ENCODE measurements at regions not wholly inside any gene's neighbourhood (a gene's known extent, or its start where the extent isn't known, plus 50 kb on each side); places are given as distances from the start of the nearest gene placed in this dataset.

GRCh38 chr1:157238585-157238984 lies 100.4 kb upstream of the ETV3 start:
- POLR2A ChIA-PET = no interaction called here
- H3K4me3 Mint-ChIP-seq = no peak overlapping the region
- H3K9me3 Mint-ChIP-seq = peaks cover 2% of the 10 kb centered on the region; the same call in 1 of the 2 replicates
- H3K4me1 Mint-ChIP-seq = peaks cover 72% of the 10 kb centered on the region
- CTCF ChIA-PET = no interaction called here
- TF ChIP-seq SP1 (CRISPR knock-in tag; conservative IDR thresholded peaks at IDR 0.05) (no peak), CREM (CRISPR knock-in tag; IDR thresholded peaks at IDR 0.05) (no peak), NR1H2 (CRISPR knock-in tag; IDR thresholded peaks at IDR 0.05) (no peak), GTF2I (CRISPR knock-in tag; conservative IDR thresholded peaks at IDR 0.05) (no peak), ZMAT4 (CRISPR knock-in tag; IDR thresholded peaks at IDR 0.05) (no peak), ZBTB21 (CRISPR knock-in tag; IDR thresholded peaks at IDR 0.05; ENCODE audit: borderline replicate concordance) (no peak), STAT6 (CRISPR knock-in tag; conservative IDR thresholded peaks at IDR 0.05; ENCODE audit: low read depth) (no peak), EMX1 (CRISPR knock-in tag; IDR thresholded peaks at IDR 0.05) (no peak), IRF1 (CRISPR knock-in tag; IDR thresholded peaks at IDR 0.05) (no peak), ELF4 (CRISPR knock-in tag; IDR thresholded peaks at IDR 0.05; ENCODE audit: low read depth) (no peak), GRHL2 (CRISPR knock-in tag; IDR thresholded peaks at IDR 0.05; ENCODE audit: insufficient replicate concordance, severe bottlenecking) (no peak), CREB1 (CRISPR knock-in tag; IDR thresholded peaks at IDR 0.05) (no peak), GABPB1 (CRISPR knock-in tag; IDR thresholded peaks at IDR 0.05) (no peak)
- TF ChIP-seq, protein P1, sequence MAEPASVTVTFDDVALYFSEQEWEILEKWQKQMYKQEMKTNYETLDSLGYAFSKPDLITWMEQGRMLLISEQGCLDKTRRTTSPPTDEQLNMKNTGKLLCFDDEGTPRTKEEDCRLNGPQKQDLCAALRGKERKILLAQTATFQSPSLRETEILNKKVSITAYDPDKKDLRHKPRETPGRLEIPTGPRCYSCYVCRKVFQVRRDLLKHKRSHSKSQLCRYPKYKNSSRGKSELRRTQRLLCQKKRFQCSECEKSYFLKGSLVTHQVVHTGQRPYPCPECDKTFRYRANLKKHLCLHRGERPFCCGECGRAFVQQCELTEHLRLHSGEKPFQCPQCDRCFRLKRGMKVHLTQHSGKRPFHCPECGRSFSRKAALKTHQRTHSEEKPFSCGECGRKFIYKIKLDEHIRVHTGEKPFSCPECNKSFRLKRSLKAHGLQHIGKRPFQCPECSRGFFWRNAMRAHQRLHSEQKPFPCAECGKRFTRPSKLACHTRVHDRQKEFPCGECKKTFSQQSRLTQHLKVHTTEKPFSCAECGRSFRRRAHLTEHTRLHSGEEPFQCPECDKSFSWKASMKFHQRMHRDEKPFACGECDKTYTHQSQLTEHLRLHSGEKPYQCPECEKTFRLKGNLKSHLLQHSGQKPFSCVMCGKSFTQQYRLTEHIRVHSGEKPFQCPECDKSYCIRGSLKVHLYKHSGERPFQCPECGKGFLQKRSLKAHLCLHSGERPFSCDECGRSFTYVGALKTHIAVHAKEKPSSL (CRISPR knock-in tag; conservative IDR thresholded peaks at IDR 0.05) = no peak
- TF ChIP-seq, protein P2, sequence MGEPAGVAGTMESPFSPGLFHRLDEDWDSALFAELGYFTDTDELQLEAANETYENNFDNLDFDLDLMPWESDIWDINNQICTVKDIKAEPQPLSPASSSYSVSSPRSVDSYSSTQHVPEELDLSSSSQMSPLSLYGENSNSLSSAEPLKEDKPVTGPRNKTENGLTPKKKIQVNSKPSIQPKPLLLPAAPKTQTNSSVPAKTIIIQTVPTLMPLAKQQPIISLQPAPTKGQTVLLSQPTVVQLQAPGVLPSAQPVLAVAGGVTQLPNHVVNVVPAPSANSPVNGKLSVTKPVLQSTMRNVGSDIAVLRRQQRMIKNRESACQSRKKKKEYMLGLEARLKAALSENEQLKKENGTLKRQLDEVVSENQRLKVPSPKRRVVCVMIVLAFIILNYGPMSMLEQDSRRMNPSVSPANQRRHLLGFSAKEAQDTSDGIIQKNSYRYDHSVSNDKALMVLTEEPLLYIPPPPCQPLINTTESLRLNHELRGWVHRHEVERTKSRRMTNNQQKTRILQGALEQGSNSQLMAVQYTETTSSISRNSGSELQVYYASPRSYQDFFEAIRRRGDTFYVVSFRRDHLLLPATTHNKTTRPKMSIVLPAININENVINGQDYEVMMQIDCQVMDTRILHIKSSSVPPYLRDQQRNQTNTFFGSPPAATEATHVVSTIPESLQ (CRISPR knock-in tag; IDR thresholded peaks at IDR 0.05) = no peak
- TF ChIP-seq, protein P3, sequence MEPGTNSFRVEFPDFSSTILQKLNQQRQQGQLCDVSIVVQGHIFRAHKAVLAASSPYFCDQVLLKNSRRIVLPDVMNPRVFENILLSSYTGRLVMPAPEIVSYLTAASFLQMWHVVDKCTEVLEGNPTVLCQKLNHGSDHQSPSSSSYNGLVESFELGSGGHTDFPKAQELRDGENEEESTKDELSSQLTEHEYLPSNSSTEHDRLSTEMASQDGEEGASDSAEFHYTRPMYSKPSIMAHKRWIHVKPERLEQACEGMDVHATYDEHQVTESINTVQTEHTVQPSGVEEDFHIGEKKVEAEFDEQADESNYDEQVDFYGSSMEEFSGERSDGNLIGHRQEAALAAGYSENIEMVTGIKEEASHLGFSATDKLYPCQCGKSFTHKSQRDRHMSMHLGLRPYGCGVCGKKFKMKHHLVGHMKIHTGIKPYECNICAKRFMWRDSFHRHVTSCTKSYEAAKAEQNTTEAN (CRISPR knock-in tag; IDR thresholded peaks at IDR 0.05) = no peak
- TF ChIP-seq, protein P4, sequence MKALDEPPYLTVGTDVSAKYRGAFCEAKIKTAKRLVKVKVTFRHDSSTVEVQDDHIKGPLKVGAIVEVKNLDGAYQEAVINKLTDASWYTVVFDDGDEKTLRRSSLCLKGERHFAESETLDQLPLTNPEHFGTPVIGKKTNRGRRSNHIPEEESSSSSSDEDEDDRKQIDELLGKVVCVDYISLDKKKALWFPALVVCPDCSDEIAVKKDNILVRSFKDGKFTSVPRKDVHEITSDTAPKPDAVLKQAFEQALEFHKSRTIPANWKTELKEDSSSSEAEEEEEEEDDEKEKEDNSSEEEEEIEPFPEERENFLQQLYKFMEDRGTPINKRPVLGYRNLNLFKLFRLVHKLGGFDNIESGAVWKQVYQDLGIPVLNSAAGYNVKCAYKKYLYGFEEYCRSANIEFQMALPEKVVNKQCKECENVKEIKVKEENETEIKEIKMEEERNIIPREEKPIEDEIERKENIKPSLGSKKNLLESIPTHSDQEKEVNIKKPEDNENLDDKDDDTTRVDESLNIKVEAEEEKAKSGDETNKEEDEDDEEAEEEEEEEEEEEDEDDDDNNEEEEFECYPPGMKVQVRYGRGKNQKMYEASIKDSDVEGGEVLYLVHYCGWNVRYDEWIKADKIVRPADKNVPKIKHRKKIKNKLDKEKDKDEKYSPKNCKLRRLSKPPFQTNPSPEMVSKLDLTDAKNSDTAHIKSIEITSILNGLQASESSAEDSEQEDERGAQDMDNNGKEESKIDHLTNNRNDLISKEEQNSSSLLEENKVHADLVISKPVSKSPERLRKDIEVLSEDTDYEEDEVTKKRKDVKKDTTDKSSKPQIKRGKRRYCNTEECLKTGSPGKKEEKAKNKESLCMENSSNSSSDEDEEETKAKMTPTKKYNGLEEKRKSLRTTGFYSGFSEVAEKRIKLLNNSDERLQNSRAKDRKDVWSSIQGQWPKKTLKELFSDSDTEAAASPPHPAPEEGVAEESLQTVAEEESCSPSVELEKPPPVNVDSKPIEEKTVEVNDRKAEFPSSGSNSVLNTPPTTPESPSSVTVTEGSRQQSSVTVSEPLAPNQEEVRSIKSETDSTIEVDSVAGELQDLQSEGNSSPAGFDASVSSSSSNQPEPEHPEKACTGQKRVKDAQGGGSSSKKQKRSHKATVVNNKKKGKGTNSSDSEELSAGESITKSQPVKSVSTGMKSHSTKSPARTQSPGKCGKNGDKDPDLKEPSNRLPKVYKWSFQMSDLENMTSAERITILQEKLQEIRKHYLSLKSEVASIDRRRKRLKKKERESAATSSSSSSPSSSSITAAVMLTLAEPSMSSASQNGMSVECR (CRISPR knock-in tag; IDR thresholded peaks at IDR 0.05; ENCODE audit: borderline replicate concordance) = no peak
- DNase-seq (ENCODE audit: low spot score) (no peak), ATAC-seq (no peak)
- H3K36me3 Mint-ChIP-seq = no peaks in the 10 kb centered on the region; the same call in 1 of the 2 replicates
- no peaks in the 10 kb centered on the region; the same call in 1 of the 2 replicates for H3K27me3 Mint-ChIP-seq (ENCODE audit: low read depth)
- H3K27ac Mint-ChIP-seq = no peak overlapping the region

All from WTC11 (cell line).